HEK293T (cell line): ENCODE measurements at regions not wholly inside any gene's neighbourhood (a gene's known extent, or its start where the extent isn't known, plus 50 kb on each side); places are given as distances from the start of the nearest gene placed in this dataset.

Experiments used
- BHLHE40 ChIP-seq: fragments of 450-650 bp; IDR thresholded peaks from 2 replicates; pipeline ENCODE4 v1.6.1; 2016; ENCODE audit warnings: mild to moderate bottlenecking, moderate library complexity, borderline replicate concordance
- FOXK2 ChIP-seq: fragments of 450-650 bp; IDR thresholded peaks from 2 replicates; pipeline ENCODE4 v1.6.1; 2016; ENCODE audit warnings: mild to moderate bottlenecking
- SP1 ChIP-seq: fragments of 450-650 bp; IDR thresholded peaks from 2 replicates; pipeline ENCODE4 v1.6.1; 2017
- TARDBP ChIP-seq: fragments of 450-650 bp; IDR thresholded peaks from 2 replicates; pipeline ENCODE4 v1.6.1; 2016
- TF ChIP-seq, protein P1 (sequence below): fragments of 450-650 bp; IDR thresholded peaks from 2 replicates; pipeline ENCODE4 v1.6.1; 2016

DNA sequence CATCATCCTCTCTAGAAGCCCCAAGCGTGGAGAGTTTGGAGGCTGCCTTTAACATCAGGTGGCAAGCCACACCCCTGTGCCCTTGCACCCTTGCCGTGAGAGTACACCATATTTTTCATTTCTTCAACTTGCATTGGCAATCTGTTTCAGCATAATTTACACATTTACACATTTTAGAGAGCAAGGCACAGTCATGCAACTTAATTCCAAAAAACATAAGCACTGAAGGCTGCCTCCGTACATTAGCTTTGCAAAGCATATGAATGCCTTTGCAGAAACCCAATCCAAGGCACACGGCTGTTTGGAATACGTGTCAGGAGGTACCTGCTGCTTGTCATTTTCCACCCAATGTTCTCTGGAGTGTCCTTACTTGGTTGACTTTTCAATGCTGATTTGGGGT lies 833.1 kb downstream of the VRK1 start:
- TF ChIP-seq, protein P1, sequence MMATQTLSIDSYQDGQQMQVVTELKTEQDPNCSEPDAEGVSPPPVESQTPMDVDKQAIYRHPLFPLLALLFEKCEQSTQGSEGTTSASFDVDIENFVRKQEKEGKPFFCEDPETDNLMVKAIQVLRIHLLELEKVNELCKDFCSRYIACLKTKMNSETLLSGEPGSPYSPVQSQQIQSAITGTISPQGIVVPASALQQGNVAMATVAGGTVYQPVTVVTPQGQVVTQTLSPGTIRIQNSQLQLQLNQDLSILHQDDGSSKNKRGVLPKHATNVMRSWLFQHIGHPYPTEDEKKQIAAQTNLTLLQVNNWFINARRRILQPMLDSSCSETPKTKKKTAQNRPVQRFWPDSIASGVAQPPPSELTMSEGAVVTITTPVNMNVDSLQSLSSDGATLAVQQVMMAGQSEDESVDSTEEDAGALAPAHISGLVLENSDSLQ: no peak
- no peak for TF ChIP-seq BHLHE40
- TF ChIP-seq TARDBP: no peak
- no peak for TF ChIP-seq FOXK2
- TF ChIP-seq SP1: no peak
